ENCODE measurements at regions not wholly inside any gene's neighbourhood (a gene's known extent, or its start where the extent isn't known, plus 50 kb on each side); places are given as distances from the start of the nearest gene placed in this dataset.

- DNase-seq (ENCODE audit: low spot score) = no peak
- TF ChIP-seq, protein P1, sequence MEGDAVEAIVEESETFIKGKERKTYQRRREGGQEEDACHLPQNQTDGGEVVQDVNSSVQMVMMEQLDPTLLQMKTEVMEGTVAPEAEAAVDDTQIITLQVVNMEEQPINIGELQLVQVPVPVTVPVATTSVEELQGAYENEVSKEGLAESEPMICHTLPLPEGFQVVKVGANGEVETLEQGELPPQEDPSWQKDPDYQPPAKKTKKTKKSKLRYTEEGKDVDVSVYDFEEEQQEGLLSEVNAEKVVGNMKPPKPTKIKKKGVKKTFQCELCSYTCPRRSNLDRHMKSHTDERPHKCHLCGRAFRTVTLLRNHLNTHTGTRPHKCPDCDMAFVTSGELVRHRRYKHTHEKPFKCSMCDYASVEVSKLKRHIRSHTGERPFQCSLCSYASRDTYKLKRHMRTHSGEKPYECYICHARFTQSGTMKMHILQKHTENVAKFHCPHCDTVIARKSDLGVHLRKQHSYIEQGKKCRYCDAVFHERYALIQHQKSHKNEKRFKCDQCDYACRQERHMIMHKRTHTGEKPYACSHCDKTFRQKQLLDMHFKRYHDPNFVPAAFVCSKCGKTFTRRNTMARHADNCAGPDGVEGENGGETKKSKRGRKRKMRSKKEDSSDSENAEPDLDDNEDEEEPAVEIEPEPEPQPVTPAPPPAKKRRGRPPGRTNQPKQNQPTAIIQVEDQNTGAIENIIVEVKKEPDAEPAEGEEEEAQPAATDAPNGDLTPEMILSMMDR (IDR thresholded peaks at IDR 0.05; ENCODE audit: extremely low read depth, missing control alignments) = no peak
Observed at GRCh38 chr4:140809676-140810075, 53.5 kb upstream of the TBC1D9 start.

DNA sequence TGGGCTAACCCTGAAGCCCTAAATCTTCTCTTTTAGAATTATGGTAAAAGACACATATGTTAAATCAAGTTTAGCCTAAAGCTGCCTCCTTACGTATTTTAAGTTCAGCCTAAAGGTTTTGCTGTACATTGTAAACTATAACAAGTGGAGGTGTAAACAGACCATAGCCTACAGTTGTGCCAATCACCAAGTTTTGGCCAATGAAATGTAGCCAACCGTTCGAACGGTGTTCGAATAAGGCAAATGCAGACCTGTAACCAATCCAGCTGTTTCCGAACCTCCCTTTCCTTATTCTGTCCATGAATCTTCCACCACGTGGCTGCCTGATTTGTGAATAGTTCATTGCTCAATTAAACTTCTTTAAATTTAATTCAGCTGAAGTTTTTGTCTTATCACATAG lies 52.1 kb upstream of the TBC1D9 start:
- TF ChIP-seq, protein P1 (IDR thresholded peaks at IDR 0.05; ENCODE audit: extremely low read depth, missing control alignments) = no peak
- DNase-seq (ENCODE audit: low spot score) = no peak

DNA sequence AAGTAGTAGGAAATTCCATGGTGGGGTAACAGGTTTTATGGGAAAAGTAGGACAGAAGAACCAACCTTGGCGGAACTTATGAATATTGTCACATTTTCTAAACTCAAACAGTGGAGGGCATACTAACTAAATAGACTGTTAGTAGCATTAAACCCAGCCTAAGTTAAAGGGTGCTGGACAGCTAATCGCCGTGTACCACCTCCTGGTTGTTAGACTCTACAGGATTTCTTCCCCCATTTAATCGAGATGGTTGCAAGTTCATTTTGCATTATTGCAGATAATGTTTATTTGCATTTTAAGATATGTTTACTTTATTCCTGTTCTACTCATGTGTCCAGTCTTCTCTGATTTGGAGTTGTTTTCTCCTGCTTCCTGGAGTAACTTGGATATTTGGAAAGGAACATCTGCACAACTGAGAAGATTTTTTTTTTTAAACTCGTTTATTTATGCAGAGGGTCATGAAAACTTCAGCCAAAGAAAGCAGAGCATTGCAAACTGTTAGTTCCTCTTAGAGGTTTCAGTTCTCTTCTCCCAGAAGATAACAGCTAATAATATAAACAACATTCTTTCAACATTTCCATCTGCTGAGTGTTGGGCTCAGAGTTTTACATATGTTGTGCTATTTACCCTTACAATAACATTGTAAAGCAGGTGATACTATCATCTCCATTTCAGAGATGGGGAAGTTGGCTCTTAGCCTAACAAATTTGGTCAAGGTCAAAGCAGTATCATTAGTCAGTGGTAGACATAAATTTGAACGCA lies 51.5 kb upstream of the TBC1D9 start:
- TF ChIP-seq, protein P1 (IDR thresholded peaks at IDR 0.05; ENCODE audit: extremely low read depth, missing control alignments) = no peak
- DNase-seq (ENCODE audit: low spot score) = peak; percentile 32

- TF ChIP-seq, protein P1 (IDR thresholded peaks at IDR 0.05; ENCODE audit: extremely low read depth, missing control alignments) = no peak
- DNase-seq (ENCODE audit: low spot score) = peak; percentile 49
Observed at GRCh38 chr4:140806163-140806562, 50.0 kb upstream of the TBC1D9 start.
